ENCODE measurements at regions not wholly inside any gene's neighbourhood (a gene's known extent, or its start where the extent isn't known, plus 50 kb on each side); places are given as distances from the start of the nearest gene placed in this dataset.

DNA sequence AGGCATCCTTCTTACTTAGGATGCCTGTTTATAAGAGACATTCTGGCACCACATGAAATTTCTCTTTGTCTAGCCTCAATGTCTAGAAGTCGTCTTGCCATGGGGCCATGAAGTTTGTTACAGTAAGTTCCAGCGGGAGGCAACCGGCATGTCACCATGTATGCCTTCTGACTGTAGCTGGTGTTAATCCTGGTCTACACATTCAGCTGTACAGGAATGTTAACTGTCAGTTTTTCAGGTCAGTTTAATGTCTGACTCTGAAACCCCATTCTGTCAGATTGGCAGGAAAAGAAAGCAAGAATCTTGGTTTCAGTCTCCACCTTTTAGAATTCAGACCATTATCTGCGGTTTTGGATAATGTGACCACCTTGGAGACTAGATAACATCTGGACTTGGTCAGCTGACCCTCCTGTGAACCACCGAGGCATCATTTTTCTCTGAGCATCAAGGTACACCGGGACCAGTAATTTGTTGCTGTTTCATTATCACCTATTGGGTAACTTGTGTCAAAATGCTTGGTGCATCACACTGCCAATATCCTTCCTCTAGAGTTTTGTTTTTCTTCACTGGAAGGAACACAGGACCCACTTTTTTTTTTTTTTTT lies 228.7 kb downstream of the DOK5 start:
- Histone ChIP-seq H3K27me3 (ENCODE audit: insufficient read depth, low read length) (no peaks in the 10 kb centered on the region), H2BK20ac (ENCODE audit: low read depth, low read length, poor library complexity, severe bottlenecking) (no peak overlapping the region), H3K23me2 (ENCODE audit: insufficient read length, low read depth, low read length, poor library complexity, severe bottlenecking) (no peaks in the 10 kb centered on the region), H3K56ac (ENCODE audit: insufficient read length, low read depth, low read length) (no peak overlapping the region), H3K79me2 (ENCODE audit: insufficient read depth, low read length) (no peaks in the 10 kb centered on the region), H3K14ac (ENCODE audit: insufficient read depth, low read length) (no peak overlapping the region), H2BK5ac (ENCODE audit: insufficient read length, low read length) (no peak overlapping the region), H3K9ac (ENCODE audit: extremely low read depth, insufficient read length, low read length) (no peak overlapping the region), H4K91ac (ENCODE audit: insufficient read length, low read depth, low read length) (no peak overlapping the region), H2BK120ac (ENCODE audit: low read depth, low read length, poor library complexity, severe bottlenecking) (no peak overlapping the region), H3K27ac (ENCODE audit: insufficient read length, low read depth, low read length) (no peak overlapping the region), H2BK12ac (ENCODE audit: insufficient read length, low read depth, low read length) (no peak overlapping the region), H3K79me1 (ENCODE audit: insufficient read depth, low read depth, low read length, poor library complexity, severe bottlenecking) (no peaks in the 10 kb centered on the region), H4K8ac (replicated peaks; ENCODE audit: insufficient read length, low read depth, low read length) (no peak overlapping the region), H3K4ac (ENCODE audit: low read depth, low read length) (no peak overlapping the region), H3K18ac (ENCODE audit: insufficient read length, low read depth, low read length) (no peak overlapping the region), H4K20me1 (ENCODE audit: control insufficient read depth, insufficient read depth, insufficient read length) (no peaks in the 10 kb centered on the region), H3K4me2 (ENCODE audit: insufficient read depth, insufficient read length, low read length) (no peak overlapping the region), H3T11ph (ENCODE audit: low read length) (no peak overlapping the region), H3K23ac (ENCODE audit: insufficient read length, low read depth, low read length) (no peak overlapping the region), H3K9me3 (ENCODE audit: control insufficient read depth, low read depth, low read length) (no peaks in the 10 kb centered on the region), H2AK5ac (ENCODE audit: insufficient read length, low read length) (no peak overlapping the region), H3K4me1 (ENCODE audit: insufficient read depth, low read length) (no peaks in the 10 kb centered on the region), H2BK15ac (ENCODE audit: low read depth, low read length) (no peak overlapping the region), H2AFZ (ENCODE audit: low read length) (no peak overlapping the region), H4K5ac (ENCODE audit: insufficient read length, low read depth, low read length) (no peak overlapping the region)
- DNase-seq, result no peak
- no CpG with 5 or more reads among the region's 6 CpGs for WGBS (ENCODE audit: extremely low coverage, insufficient read length, low lambda C conversion rate)
- Mint-ChIP-seq H3K4me3 (no peak overlapping the region), H3K36me3 (ENCODE audit: insufficient read depth in 1 of 3, low read depth in 3 of 3) (no peaks in the 10 kb centered on the region), H3K4me1 (no peaks in the 10 kb centered on the region), H3K27ac (no peak overlapping the region), H3K27me3 (ENCODE audit: low read depth) (no peaks in the 10 kb centered on the region), H3K9me3 (no peaks in the 10 kb centered on the region; a peak in 1 of 5 replicates)
- TF ChIP-seq, protein P1, sequence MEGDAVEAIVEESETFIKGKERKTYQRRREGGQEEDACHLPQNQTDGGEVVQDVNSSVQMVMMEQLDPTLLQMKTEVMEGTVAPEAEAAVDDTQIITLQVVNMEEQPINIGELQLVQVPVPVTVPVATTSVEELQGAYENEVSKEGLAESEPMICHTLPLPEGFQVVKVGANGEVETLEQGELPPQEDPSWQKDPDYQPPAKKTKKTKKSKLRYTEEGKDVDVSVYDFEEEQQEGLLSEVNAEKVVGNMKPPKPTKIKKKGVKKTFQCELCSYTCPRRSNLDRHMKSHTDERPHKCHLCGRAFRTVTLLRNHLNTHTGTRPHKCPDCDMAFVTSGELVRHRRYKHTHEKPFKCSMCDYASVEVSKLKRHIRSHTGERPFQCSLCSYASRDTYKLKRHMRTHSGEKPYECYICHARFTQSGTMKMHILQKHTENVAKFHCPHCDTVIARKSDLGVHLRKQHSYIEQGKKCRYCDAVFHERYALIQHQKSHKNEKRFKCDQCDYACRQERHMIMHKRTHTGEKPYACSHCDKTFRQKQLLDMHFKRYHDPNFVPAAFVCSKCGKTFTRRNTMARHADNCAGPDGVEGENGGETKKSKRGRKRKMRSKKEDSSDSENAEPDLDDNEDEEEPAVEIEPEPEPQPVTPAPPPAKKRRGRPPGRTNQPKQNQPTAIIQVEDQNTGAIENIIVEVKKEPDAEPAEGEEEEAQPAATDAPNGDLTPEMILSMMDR (conservative IDR thresholded peaks at IDR 0.05), result no peak

All from H9 (cell line).